ENCODE measurements at regions not wholly inside any gene's neighbourhood (a gene's known extent, or its start where the extent isn't known, plus 50 kb on each side); places are given as distances from the start of the nearest gene placed in this dataset.

DNA sequence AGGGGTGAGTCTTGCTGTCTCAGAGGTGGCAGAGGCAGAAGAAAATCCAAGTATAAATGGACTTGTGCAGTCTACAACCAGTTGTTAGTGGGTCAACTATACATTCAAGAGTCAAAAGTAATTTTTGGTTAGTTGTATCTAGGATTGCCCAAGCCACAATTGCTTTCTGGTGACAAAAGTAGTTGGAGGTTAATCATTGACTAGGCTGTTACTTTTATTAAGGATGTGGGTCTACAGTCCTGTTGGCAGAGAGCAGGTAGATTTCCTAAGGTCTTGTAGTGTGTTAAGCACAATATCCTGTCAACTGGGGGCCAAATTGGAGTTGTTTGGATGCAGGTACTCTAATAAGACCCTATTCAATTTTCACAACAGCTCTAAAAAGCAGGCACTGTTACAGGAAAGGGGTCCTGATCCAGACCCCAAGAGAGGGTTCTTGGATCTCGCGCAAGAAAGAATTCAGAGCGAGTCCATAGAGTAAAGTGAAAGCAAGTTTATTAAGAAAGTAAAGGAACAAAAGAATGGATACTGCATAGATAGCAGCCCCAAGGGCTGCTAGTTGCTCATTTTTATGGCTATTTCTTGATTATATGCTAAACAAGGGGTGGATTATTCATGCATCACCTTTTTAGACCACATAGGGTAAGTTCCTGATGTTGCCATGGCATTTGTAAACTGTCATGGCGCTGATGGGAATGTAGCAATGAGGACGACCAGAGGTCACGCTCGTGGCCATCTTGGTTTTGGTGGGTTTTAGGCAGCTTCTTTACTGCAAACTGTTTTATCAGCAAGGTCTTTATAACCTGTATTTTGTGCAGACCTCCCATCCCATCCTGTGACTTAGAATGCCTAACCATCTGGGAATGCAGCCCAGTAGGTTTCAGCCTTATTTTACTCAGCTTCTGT lies 232.6 kb upstream of the SRRM4 start:
- H3K4me2 ChIP-seq, result no peak overlapping the region
- H3K27me3 ChIP-seq, result no peaks in the 10 kb centered on the region
- H3K27ac ChIP-seq, result no peak overlapping the region
- no peaks in the 10 kb centered on the region for H4K20me1 ChIP-seq
- H3K4me3 ChIP-seq, result no peak overlapping the region
- TF ChIP-seq Cebpa-rat (IDR thresholded peaks at IDR 0.05), result no peak
- H3K4me1 ChIP-seq, result no peaks in the 10 kb centered on the region
- peaks cover 0 to 6% (median 4%) of the 10 kb centered on the region in 11 experiments; a peak in 6 of 22 replicates for H3K9me3 ChIP-seq (replicated peaks in 1 of 11)
- H3K36me3 ChIP-seq, result no peaks in the 10 kb centered on the region
- no peak overlapping the region for H3K9ac ChIP-seq

GRCh38 chr12:118749646-118750045 lies 231.7 kb upstream of the SRRM4 start:
- Histone ChIP-seq H3K9ac (no peak overlapping the region), H3K4me2 (no peak overlapping the region), H4K20me1 (no peaks in the 10 kb centered on the region), H3K4me3 (no peak overlapping the region), H3K27me3 (no peaks in the 10 kb centered on the region), H3K27ac (no peak overlapping the region), H3K36me3 (no peaks in the 10 kb centered on the region), H3K9me3 (replicated peaks in 1 of 11) (peaks cover 0 to 6% (median 4%) of the 10 kb centered on the region in 11 experiments; a peak in 6 of 22 replicates), H3K4me1 (no peaks in the 10 kb centered on the region)
- no peak for TF ChIP-seq Cebpa-rat (IDR thresholded peaks at IDR 0.05)

GRCh38 chr12:118750666-118751065 lies 230.7 kb upstream of the SRRM4 start:
- TF ChIP-seq Cebpa-rat (IDR thresholded peaks at IDR 0.05), result no peak
- Histone ChIP-seq H3K36me3 (no peaks in the 10 kb centered on the region), H3K4me1 (no peaks in the 10 kb centered on the region), H4K20me1 (no peaks in the 10 kb centered on the region), H3K27ac (no peak overlapping the region), H3K27me3 (no peaks in the 10 kb centered on the region), H3K4me2 (no peak overlapping the region), H3K4me3 (no peak overlapping the region), H3K9me3 (replicated peaks in 1 of 11) (peaks cover 0 to 6% (median 4%) of the 10 kb centered on the region in 11 experiments; a peak in 6 of 22 replicates), H3K9ac (no peak overlapping the region)

- no peak overlapping the region for H3K4me3 ChIP-seq
Observed at GRCh38 chr12:118751355-118751754, 230.0 kb upstream of the SRRM4 start.

DNA sequence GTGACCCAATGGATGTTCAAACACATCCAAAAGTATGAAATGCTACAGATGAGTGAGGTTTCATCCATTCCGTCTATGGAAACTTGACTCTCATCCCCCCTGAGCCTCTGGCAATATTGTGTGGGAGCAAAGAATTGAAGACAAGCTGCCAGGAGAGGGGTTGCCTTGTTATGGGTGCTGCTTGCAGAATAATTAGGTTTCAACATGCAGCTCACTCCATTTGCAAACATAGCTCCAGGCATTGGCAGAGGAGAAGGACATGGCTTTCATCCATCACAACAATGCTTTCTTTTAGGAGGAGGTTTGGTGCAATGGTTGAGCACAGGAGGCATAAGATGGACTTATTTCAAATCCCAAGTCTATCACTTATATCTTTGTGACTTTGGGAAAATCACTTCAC lies 220.7 kb upstream of the SRRM4 start:
- H3K4me1 ChIP-seq, result peaks cover 0 to 5% (median 0%) of the 10 kb centered on the region in 10 experiments; a peak in 6 of 20 replicates
- H3K4me2 ChIP-seq, result no peak overlapping the region
- H4K20me1 ChIP-seq, result no peaks in the 10 kb centered on the region; a peak in 1 of 22 replicates
- no peak overlapping the region for H3K27ac ChIP-seq
- H3K36me3 ChIP-seq, result no peaks in the 10 kb centered on the region
- H3K4me3 ChIP-seq, result no peak overlapping the region
- H3K27me3 ChIP-seq, result no peaks in the 10 kb centered on the region
- H3K9ac ChIP-seq, result no peak overlapping the region
- no peaks in the 10 kb centered on the region for H3K9me3 ChIP-seq (replicated peaks in 1 of 11)
- TF ChIP-seq Cebpa-rat (IDR thresholded peaks at IDR 0.05), result no peak

More at GRCh38 chr12:118751355-118751754, 230.0 kb upstream of the SRRM4 start:
- Histone ChIP-seq H3K27me3 (no peaks in the 10 kb centered on the region), H3K9me3 (replicated peaks in 1 of 11) (peaks cover 0 to 6% (median 4%) of the 10 kb centered on the region in 11 experiments; a peak in 6 of 22 replicates), H3K27ac (no peak overlapping the region), H3K9ac (no peak overlapping the region), H3K4me2 (no peak overlapping the region), H3K36me3 (no peaks in the 10 kb centered on the region), H4K20me1 (no peaks in the 10 kb centered on the region), H3K4me1 (no peaks in the 10 kb centered on the region)
- TF ChIP-seq Cebpa-rat (IDR thresholded peaks at IDR 0.05), result no peak

DNA sequence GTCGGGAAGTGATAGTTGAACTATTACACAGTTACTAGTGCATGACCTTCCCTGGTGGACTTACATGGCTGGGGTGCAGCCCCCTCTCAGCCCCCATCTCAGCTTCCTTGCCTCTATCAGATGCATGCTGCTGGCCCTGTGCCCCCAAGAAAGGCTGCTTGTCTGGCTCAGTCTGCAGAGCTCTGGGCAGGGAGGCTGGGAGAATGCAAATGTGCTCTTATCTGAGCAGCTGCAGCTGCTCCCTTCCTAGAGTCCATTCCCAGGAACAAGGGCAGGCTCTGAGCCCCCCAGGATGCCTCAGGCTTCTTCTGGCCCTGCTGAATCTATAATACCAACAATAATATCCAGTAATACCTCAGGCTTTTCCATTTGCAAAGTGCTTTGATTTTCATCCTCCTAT lies 218.1 kb upstream of the SRRM4 start:
- Histone ChIP-seq H3K36me3 (no peaks in the 10 kb centered on the region), H3K27ac (no peak overlapping the region), H3K9me3 (replicated peaks in 1 of 11) (no peaks in the 10 kb centered on the region), H3K27me3 (no peaks in the 10 kb centered on the region), H3K4me1 (peaks cover 0 to 17% (median 0%) of the 10 kb centered on the region in 10 experiments; a peak in 6 of 20 replicates), H4K20me1 (no peaks in the 10 kb centered on the region), H3K9ac (no peak overlapping the region), H3K4me2 (no peak overlapping the region), H3K4me3 (no peak overlapping the region)
- no peak for TF ChIP-seq Cebpa-rat (IDR thresholded peaks at IDR 0.05)

DNA sequence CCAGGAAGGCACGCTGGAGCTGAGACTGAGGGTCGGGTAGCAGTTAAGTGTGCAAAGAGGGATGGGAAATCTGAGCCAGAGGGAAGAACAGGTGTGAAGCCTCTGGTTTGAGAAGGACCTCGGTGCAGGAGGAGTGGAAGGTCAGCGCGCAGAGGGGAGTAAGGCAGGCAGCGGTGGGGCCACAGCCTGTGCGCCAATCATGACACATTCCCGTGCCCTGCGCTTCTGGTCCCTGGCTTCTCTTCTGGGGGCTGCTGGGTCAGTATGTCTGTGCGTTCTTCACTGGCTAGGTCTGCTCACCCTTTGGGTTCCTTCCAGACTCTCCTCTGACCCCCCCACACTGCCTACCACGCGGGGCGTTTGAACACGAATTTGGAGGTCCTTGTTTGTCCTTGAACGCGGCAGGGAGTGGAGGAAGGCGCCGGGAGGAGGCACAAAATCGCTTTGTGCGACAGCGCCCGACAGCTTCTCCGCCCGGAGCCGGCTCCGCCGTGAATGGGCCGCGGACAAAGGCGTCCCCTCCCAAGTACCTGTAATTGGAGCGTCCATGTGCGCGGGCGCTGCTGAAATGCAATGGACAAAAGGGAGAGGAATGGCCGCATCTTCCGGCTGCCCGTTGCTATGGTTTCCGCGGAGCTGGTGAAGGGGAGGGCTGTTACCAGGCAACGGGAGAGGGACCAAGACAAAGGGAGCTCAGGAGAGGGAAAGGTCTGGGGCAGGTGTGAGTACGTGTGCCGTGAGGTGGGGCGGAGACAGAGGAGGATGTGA lies 207.2 kb upstream of the SRRM4 start:
- no peak overlapping the region for H3K9ac ChIP-seq
- no peak for TF ChIP-seq Cebpa-rat (IDR thresholded peaks at IDR 0.05)
- no peaks in the 10 kb centered on the region for H3K4me1 ChIP-seq
- H3K27me3 ChIP-seq, result no peaks in the 10 kb centered on the region
- no peak overlapping the region for H3K27ac ChIP-seq
- no peaks in the 10 kb centered on the region for H4K20me1 ChIP-seq
- no peaks in the 10 kb centered on the region; a peak in 1 of 22 replicates for H3K9me3 ChIP-seq (replicated peaks in 1 of 11)
- no peaks in the 10 kb centered on the region for H3K36me3 ChIP-seq
- H3K4me2 ChIP-seq, result no peak overlapping the region
- no peak overlapping the region for H3K4me3 ChIP-seq

DNA sequence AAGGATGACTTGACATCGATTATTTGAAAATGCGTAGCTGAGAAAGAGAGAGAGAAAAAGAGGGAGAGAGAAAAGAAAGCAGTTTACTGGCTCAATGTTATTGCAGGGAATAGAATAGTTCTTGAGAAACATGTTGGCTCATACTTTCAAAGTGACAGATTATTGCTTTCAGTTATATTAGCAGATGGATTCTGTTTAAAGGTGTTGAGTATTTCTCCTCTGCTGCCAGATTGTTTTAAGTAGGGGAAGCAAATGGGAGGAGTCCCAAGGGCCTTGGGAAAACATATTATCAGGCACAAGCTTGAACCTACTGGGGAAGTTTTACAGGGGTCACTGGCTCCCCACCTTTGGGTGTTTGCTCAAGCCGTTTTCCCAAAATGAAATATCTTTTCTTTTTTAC lies 203.8 kb upstream of the SRRM4 start:
- H3K9me3 ChIP-seq (replicated peaks in 1 of 11), result no peaks in the 10 kb centered on the region; a peak in 1 of 22 replicates
- H4K20me1 ChIP-seq, result no peaks in the 10 kb centered on the region
- H3K4me2 ChIP-seq, result no peak overlapping the region
- no peak overlapping the region for H3K4me3 ChIP-seq
- H3K4me1 ChIP-seq, result no peaks in the 10 kb centered on the region
- no peak overlapping the region for H3K9ac ChIP-seq
- no peak overlapping the region for H3K27ac ChIP-seq
- H3K36me3 ChIP-seq, result no peaks in the 10 kb centered on the region
- TF ChIP-seq Cebpa-rat (IDR thresholded peaks at IDR 0.05), result no peak
- H3K27me3 ChIP-seq, result no peaks in the 10 kb centered on the region

- Histone ChIP-seq H3K4me2 (no peak overlapping the region), H3K9me3 (replicated peaks in 1 of 11) (no peaks in the 10 kb centered on the region), H3K4me3 (no peak overlapping the region), H3K4me1 (no peaks in the 10 kb centered on the region), H4K20me1 (no peaks in the 10 kb centered on the region), H3K27me3 (no peaks in the 10 kb centered on the region), H3K27ac (no peak overlapping the region), H3K9ac (no peak overlapping the region), H3K36me3 (no peaks in the 10 kb centered on the region)
- TF ChIP-seq Cebpa-rat (IDR thresholded peaks at IDR 0.05), result no peak
Observed at GRCh38 chr12:118778077-118778476, 203.3 kb upstream of the SRRM4 start.
